MCF 10A (cell line): ENCODE measurements at regions not wholly inside any gene's neighbourhood (a gene's known extent, or its start where the extent isn't known, plus 50 kb on each side); places are given as distances from the start of the nearest gene placed in this dataset.

Experiments
- BruUV-seq: library from RNA; stranded (reverse); fragments of 400-500 nt; replicated peaks from 2 replicates; lab custom pipeline; 2021; lab: Mats Ljungman, UMichigan
- CTCF ChIA-PET: fragments of 300-600 bp; sonication (Branson Sonifier 250); formaldehyde crosslinking; extraction: SDS; loops from one replicate; lab custom pipeline; 2021; ENCODE audit warnings: antibody characterized with exemption, inconsistent platforms; lab: Yijun Ruan, JAX
- POLR2A ChIA-PET: fragments of 300-600, 350-650 bp; sonication (Branson Sonifier 250); formaldehyde crosslinking; extraction: SDS; loops from one replicate; lab custom pipeline; 2020; ENCODE audit warnings: antibody characterized with exemption, inconsistent platforms; lab: Yijun Ruan, JAX
- DNase-seq: peaks from one replicate; pipeline ENCODE4 v3.0.0-alpha.2; 2018; ENCODE audit not compliant: unreplicated experiment
- H3K27ac Mint-ChIP-seq: one replicate; pipeline ENCODE4 v1.8.0; 2022; ENCODE audit warnings: mild to moderate bottlenecking, low read depth, mixed read lengths; ENCODE audit not compliant: unreplicated experiment
- H3K27me3 Mint-ChIP-seq: one replicate; pipeline ENCODE4 v1.8.0; 2022; ENCODE audit warnings: mixed read lengths; ENCODE audit not compliant: insufficient read depth, unreplicated experiment
- H3K36me3 Mint-ChIP-seq: one replicate; pipeline ENCODE4 v1.8.0; 2022; ENCODE audit warnings: mild to moderate bottlenecking, moderate library complexity, mixed read lengths; ENCODE audit not compliant: insufficient read depth, unreplicated experiment
- H3K4me1 Mint-ChIP-seq: one replicate; pipeline ENCODE4 v1.8.0; 2022; ENCODE audit warnings: mixed read lengths; ENCODE audit not compliant: insufficient read depth, unreplicated experiment
- H3K4me3 Mint-ChIP-seq: one replicate; pipeline ENCODE4 v1.8.0; 2022; ENCODE audit warnings: mild to moderate bottlenecking, moderate library complexity, mixed read lengths; ENCODE audit not compliant: unreplicated experiment
- H3K9me3 Mint-ChIP-seq: one replicate; pipeline ENCODE4 v1.8.0; 2022; ENCODE audit warnings: mixed read lengths; ENCODE audit not compliant: unreplicated experiment
- intact Hi-C: fragments of 100-400 bp; cut with micrococcal nuclease; formaldehyde crosslinking; loops from 2 replicates; pipeline ENCODE4 v1.14.1; 2022
- TF ChIP-seq, protein P1 (sequence below): fragments of 200-600 bp; IDR thresholded peaks from one replicate; pipeline ENCODE4 v1.8.0; 2022; ENCODE audit warnings: antibody characterized with exemption, mild to moderate bottlenecking; ENCODE audit not compliant: unreplicated experiment

DNA sequence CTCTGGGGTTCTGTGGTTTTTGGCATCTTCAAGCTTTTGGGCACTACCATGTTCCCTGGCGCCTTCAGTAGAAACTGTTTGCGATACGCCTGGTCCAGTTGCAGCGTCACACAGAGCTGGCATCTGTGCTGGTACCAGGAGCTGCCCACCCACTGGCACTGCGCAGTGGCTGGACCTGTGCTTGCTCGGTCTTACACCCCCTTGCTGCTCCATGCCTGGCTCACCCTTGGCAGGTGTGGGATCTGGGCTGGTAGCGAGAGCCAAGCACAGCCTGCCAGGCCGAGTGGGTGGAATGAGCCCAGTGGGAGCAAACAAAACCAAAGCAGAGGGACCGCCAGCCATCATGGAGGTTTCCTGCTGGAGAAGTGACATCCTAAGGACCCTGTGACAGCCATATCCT, 170.2 kb upstream of the IRX2 start:
- H3K9me3 Mint-ChIP-seq = peaks cover 8% of the 10 kb centered on the region
- DNase-seq = no peak
- TF ChIP-seq, protein P1, sequence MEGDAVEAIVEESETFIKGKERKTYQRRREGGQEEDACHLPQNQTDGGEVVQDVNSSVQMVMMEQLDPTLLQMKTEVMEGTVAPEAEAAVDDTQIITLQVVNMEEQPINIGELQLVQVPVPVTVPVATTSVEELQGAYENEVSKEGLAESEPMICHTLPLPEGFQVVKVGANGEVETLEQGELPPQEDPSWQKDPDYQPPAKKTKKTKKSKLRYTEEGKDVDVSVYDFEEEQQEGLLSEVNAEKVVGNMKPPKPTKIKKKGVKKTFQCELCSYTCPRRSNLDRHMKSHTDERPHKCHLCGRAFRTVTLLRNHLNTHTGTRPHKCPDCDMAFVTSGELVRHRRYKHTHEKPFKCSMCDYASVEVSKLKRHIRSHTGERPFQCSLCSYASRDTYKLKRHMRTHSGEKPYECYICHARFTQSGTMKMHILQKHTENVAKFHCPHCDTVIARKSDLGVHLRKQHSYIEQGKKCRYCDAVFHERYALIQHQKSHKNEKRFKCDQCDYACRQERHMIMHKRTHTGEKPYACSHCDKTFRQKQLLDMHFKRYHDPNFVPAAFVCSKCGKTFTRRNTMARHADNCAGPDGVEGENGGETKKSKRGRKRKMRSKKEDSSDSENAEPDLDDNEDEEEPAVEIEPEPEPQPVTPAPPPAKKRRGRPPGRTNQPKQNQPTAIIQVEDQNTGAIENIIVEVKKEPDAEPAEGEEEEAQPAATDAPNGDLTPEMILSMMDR = no peak
- no peaks in the 10 kb centered on the region for H3K27me3 Mint-ChIP-seq
- H3K4me3 Mint-ChIP-seq = no peak overlapping the region
- intact Hi-C loops = no loop called here
- CTCF ChIA-PET = no interaction called here
- no peaks in the 10 kb centered on the region for H3K4me1 Mint-ChIP-seq
- BruUV-seq = no TSS peak
- POLR2A ChIA-PET = no interaction called here
- H3K27ac Mint-ChIP-seq = no peak overlapping the region
- peaks cover 4% of the 10 kb centered on the region for H3K36me3 Mint-ChIP-seq

DNA sequence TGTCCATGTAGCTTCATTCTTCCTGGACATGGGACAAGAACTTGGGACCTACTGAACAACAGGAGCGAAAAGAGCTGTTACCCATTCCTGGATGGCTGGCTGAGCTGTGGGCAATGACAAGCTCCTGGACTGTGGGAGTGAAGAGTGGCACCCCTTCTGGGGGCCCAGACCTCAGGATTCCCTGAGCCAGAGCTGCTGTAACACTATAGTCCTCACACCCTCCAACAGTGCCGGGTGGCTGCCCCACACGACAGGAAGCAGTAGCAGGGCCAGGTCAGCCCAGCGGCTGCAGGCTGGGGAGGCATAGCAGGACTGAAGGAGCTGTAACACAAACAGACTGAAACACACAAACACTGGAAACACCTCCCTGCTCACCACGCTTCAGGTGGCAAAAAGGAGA, 169.7 kb upstream of the IRX2 start:
- intact Hi-C loops = no loop called here
- TF ChIP-seq, protein P1 = no peak
- DNase-seq = no peak
- BruUV-seq = no TSS peak
- Mint-ChIP-seq H3K4me3 (no peak overlapping the region), H3K36me3 (peaks cover 4% of the 10 kb centered on the region), H3K4me1 (no peaks in the 10 kb centered on the region), H3K27ac (no peak overlapping the region), H3K9me3 (peaks cover 8% of the 10 kb centered on the region), H3K27me3 (no peaks in the 10 kb centered on the region)
- ChIA-PET POLR2A (no interaction called here), CTCF (no interaction called here)

DNA sequence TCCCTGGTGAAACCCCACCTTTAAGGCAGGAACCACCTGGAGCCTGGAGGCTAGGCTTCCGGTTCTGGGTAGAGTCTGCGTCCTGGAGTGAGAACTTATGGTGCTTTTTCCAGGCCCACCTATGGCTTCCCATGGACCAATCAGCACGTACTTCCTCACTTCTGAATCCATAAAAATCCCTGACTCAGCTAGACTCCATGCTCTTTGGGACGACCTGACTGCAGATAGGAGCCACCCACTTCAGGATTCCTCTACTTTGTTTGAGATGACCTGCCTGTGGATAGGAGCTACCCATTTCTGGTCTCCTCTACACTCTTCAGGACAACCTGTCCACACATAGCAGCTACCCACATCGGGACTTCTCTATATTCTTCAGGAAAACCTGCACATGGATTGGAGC, 168.8 kb upstream of the IRX2 start:
- ChIA-PET CTCF (no interaction called here), POLR2A (no interaction called here)
- H3K36me3 Mint-ChIP-seq = peaks cover 4% of the 10 kb centered on the region
- H3K4me3 Mint-ChIP-seq = no peak overlapping the region
- TF ChIP-seq, protein P1 = no peak
- no peaks in the 10 kb centered on the region for H3K27me3 Mint-ChIP-seq
- H3K9me3 Mint-ChIP-seq = peaks cover 8% of the 10 kb centered on the region
- no TSS peak for BruUV-seq
- DNase-seq = no peak
- no peaks in the 10 kb centered on the region for H3K4me1 Mint-ChIP-seq
- intact Hi-C loops = no loop called here
- no peak overlapping the region for H3K27ac Mint-ChIP-seq

DNA sequence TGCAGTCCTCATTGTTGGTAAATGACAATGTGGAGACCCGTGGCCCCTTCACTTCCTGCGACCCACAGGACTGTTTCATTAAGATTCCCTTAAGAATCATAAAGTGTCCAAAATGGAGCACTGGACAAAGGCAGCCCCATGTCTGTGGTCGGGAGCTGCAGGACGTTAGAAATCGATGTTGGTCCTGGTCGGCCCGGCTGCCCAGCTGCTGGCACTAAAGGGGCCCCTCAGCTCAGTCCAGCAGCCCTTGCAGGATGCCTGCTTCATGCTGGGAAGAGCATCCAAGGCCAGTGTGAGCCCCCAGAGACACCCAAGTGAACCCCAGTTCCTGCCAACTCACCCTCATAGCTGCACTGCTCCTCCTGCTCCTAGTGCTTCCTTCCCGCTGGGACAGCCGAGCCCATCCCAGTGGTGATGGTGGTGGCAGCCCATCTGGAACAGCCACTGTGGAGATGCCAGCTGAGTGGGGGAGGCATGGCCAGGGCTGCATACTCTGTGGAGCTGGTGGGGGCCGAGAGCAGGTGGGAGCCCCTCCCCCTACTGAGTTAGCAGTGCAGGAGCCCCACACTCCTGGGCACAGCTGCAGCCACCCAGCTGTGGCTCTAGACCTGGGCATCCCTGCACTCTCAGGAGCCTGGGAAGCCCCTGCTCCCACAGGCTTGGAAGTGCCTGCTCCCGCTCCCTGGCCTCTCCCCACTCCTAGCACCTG, 168.0 kb upstream of the IRX2 start:
- Mint-ChIP-seq H3K4me3 (no peak overlapping the region), H3K27ac (no peak overlapping the region), H3K4me1 (no peaks in the 10 kb centered on the region), H3K9me3 (peaks cover 15% of the 10 kb centered on the region), H3K27me3 (no peaks in the 10 kb centered on the region), H3K36me3 (peaks cover 4% of the 10 kb centered on the region)
- intact Hi-C loops = no loop called here
- CTCF ChIA-PET = no interaction called here
- no TSS peak for BruUV-seq
- TF ChIP-seq, protein P1 = no peak
- POLR2A ChIA-PET = no interaction called here
- no peak for DNase-seq
